ENCODE measurements at regions not wholly inside any gene's neighbourhood (a gene's known extent, or its start where the extent isn't known, plus 50 kb on each side); places are given as distances from the start of the nearest gene placed in this dataset.

- DNase-seq = no peak
Measured at GRCh38 chr11:127627629-127628457, 627.3 kb upstream of the KIRREL3 start.

GRCh38 chr11:127627204-127627603 is 626.6 kb upstream of the KIRREL3 start:
- no peak for DNase-seq

GRCh38 chr11:127625402-127625801 is 624.8 kb upstream of the KIRREL3 start:
- no peak for DNase-seq

GRCh38 chr11:127624306-127624856 is 623.8 kb upstream of the KIRREL3 start:
- DNase-seq = no peak

GRCh38 chr11:127622686-127623085 is 622.1 kb upstream of the KIRREL3 start:
- DNase-seq = no peak

- peak; percentile 18 for DNase-seq
Measured at GRCh38 chr11:127620671-127621070, 620.1 kb upstream of the KIRREL3 start.

- no peak for DNase-seq
Measured at GRCh38 chr11:127619946-127620345, 619.4 kb upstream of the KIRREL3 start.

GRCh38 chr11:127618721-127619120 is 618.2 kb upstream of the KIRREL3 start:
- no peak for DNase-seq

- no peak for DNase-seq
Measured at GRCh38 chr11:127616158-127616557, 615.6 kb upstream of the KIRREL3 start.

- no peak for DNase-seq
Measured at GRCh38 chr11:127612607-127613006, 612.0 kb upstream of the KIRREL3 start.

- no peak for DNase-seq
Measured at GRCh38 chr11:127609025-127609773, 608.6 kb upstream of the KIRREL3 start.

GRCh38 chr11:127607487-127608085 is 607.0 kb upstream of the KIRREL3 start:
- no peak for DNase-seq

- DNase-seq = no peak
Measured at GRCh38 chr11:127601578-127601977, 601.0 kb upstream of the KIRREL3 start.

- DNase-seq = no peak
Measured at GRCh38 chr11:127600674-127601073, 600.1 kb upstream of the KIRREL3 start.

GRCh38 chr11:127598476-127598875 is 597.9 kb upstream of the KIRREL3 start:
- DNase-seq = no peak

- DNase-seq = no peak
Measured at GRCh38 chr11:127596433-127596832, 595.9 kb upstream of the KIRREL3 start.

- DNase-seq = no peak
Measured at GRCh38 chr11:127592371-127592770, 591.8 kb upstream of the KIRREL3 start.

GRCh38 chr11:127590314-127590713 is 589.7 kb upstream of the KIRREL3 start:
- no peak for DNase-seq

GRCh38 chr11:127588431-127588830 is 587.9 kb upstream of the KIRREL3 start:
- no peak for DNase-seq

GRCh38 chr11:127587511-127587910 is 586.9 kb upstream of the KIRREL3 start:
- DNase-seq = no peak

- DNase-seq = no peak
Measured at GRCh38 chr11:127576210-127576609, 575.6 kb upstream of the KIRREL3 start.

- no peak for DNase-seq
Measured at GRCh38 chr11:127574478-127574877, 573.9 kb upstream of the KIRREL3 start.

GRCh38 chr11:127568891-127569290 is 568.3 kb upstream of the KIRREL3 start:
- no peak for DNase-seq

All from NCI-H226 (cell line).